CD4-positive, alpha-beta T cell treated with Interleukin-15 for 4 hours (primary cell): ENCODE measurements at regions not wholly inside any gene's neighbourhood (a gene's known extent, or its start where the extent isn't known, plus 50 kb on each side); places are given as distances from the start of the nearest gene placed in this dataset.
"Not testable (repeated sequence)": the region's sequence is repeated elsewhere in the genome, so short reads cannot be mapped to it uniquely, and the experiment has no call there.

Source experiments
- DNase-seq: peaks from one replicate; pipeline ENCODE4 v3.0.0-alpha.2; 2020; ENCODE audit warnings: low spot score

DNA sequence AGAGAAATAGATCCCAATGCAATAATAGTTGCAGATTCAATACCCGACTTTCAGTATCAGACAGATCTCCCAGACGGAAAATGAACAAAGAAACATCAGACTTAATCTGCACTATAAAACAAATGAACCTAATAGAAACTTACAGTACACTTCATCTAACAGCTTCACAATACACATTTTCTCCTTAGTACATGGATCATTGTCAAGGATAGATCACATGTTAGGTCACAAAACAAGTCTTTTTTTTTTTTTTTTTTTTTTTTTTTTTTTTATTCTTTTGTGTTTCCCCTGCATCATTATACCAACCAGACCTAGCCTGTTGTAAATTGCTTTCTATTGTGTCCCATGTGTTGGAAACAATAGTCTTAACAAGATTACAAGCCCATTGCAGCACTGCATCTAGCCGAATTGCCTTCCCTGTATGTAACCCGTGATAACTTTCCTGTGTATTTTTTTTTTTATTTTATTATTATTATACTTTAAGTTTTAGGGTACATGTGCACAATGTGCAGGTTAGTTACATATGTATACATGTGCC is 134.0 kb upstream of the MAD2L1 start:
- DNase-seq = not testable (repeated sequence)

DNA sequence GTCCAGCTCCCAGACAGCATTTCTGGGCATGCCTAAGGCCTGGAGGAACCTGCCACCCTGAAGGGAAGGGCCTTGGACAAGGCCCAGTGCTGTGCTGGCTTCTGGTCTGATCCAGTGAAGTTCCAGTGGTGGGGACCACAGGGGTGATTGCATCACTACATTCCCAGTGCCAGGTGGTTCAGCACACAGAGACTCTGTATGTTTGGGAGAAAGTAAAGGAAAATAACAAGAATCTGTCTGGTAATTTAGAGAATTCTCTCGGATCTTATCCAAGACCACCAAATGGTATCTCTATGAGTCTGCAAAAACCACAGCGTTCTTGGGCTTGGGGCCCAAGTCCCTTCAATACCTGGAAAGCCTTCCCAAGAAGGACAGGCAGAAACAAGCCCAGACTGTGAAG is 131.8 kb upstream of the MAD2L1 start:
- DNase-seq = no peak

DNA sequence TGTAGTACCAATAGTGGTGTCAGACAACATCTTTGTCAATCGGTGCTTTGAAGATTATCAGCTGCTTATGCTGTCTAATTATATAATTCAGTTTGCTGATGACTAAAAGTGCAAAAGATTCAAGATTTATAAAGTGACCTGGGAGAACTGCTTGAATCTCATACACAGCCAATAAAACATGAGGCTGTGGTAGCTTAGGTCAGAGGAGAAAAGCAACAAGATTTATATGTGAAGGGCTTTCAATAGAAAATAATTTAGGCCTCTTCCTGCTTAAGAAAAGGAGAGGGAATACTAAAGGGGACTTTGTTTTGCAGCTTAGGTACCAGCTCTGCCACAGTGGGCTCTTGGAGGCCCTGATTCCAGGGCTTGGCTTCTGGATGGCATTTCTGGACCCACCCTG is 111.0 kb upstream of the MAD2L1 start:
- DNase-seq = no peak

DNA sequence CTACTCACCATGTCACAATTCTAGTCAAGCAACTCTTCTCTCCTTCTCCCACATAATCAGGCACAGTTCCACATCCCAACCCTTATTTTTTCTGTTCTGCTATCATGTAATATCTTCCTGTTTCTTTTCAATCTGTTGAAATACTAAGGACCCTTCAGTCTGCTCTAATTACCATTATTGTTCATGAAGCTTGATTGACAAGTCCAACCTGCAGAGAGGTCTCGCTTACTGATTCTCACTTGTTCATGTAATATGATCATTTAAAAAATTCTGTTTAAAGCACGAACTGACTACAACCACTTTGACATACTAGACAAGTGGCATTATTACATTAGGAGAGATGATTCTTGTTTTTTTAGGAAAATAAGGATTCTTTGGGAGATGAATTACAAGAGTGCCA is 108.6 kb upstream of the MAD2L1 start:
- no peak for DNase-seq

DNA sequence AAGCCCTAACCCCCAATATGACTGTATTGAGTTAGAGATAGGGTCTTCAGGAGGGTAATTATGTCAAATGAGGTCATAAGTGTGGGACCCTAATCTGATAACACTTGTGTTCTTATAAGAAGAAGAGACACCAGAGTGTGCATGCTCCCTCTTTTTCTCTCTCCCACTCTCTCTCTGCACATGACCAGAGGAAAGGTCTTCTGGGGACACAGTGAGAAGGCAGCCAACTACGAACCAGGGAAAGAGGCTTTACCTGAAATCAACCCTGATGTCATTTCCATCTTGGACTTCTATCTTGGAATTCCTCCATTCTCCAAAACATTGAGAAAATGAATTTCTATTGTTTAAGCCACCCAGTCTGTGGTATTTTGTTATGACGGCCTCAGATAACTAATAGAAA is 97.2 kb upstream of the MAD2L1 start:
- DNase-seq = no peak

DNA sequence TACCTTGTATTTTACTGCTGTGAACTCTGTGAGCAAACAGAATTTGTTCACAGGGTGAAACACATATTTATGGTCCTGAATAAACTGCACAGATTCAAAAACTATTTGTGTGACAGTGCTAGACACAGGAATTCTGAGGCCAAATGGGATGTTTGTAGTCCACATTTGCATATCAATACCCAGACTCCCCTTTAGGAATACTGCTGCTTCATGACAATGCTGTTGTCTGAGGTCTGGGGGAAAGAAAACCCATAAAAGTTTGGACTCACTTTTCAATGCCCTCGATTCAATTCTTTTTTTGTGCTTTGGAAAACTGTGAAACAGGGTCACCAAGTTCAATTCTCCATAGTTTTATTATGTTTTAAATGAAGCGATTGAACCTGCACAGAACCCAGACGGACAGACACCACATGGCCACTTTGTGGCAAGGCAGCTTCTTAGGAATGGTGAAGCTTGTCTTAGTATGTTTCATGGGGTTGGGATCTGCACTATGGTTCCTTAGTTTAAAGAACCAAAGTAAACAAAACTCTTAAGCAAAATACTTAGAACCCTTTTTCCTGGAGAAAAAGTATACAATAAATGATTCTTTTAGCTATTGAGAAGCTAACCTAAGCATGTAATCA is 92.3 kb upstream of the MAD2L1 start:
- no peak for DNase-seq

DNA sequence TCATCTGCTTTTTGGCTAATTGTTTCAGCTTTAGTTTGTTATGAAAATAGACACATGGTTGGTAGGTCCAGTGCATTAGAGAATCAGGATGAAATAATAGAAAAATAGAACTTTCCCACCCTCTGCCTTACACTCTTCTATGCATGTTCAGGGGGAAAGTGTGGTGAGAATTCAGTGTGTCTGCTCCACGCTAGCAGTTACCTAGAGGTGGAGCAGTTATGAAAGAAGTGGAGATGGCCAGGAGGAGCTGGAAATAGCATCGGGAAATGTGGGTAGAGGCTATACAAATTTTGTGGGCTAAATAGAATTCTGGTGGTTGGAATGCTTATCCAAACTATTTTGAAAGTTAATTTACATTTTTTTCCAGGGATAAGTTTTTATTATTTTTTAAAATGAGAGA is 91.4 kb upstream of the MAD2L1 start:
- no peak for DNase-seq

DNA sequence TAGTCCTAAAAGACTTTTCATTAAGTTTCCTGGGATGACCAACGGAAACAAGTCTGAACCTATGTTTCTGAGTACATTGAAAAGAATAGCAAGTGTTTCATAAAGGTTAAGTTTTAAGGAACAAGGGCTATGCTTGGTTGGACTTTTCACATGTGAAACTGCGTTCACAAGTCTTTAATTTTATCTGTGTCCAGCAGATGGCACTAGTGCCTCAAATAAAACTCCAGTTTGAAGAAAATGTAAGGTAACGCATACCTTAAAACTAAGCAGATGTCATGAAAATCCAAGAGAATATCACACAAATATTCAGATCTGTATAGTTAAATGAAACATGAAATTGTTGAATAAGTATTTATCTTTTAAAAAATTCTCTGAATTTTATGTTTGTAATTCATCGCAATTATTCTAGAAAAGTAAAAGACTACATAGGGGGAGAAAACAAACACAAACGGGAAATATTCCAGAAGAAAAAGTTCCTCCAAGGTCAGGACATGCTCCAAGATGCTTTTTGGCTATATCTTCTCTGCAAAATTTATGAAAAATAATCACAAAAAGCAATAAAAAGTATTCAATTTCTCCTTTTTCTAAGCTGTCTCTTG is 89.6 kb upstream of the MAD2L1 start:
- peak; percentile 62 for DNase-seq

DNA sequence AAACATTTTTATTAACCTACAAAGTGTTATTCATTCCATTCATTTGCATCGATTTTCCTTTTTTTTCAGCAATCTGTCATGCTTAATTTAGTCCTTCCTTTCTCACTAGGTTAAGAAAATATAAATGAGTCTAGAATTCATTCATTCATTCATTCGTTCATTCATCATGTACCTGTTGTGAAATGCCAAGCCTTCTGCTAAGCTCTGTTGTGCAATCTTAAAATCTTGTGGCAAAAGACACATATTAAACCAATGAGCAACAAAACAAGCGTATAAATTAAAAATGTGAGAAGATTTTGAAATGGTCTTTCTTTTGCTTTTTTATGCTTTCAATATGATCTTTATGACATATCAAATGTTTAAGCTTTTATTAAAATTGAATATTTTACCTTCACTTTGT is 88.6 kb upstream of the MAD2L1 start:
- no peak for DNase-seq

DNA sequence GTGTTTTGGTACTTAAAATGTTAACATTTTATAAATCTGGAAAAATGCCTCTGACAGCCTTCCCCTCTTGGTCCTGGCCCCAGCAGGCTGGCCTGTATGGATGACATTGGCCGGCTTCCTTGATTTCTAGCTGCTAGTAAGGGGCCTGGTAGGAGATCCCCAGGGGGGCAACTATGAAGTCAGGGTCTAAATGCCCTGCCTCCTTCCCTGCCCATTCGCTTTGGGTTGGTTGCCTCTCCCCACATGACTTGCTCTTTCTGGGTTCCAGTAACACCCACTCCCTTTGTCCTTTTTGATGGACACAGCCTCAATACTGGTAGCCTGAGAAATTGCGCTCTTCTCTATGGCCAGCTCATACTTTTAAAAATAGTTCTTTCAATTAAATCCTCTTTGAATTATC is 78.0 kb upstream of the MAD2L1 start:
- DNase-seq = no peak

DNA sequence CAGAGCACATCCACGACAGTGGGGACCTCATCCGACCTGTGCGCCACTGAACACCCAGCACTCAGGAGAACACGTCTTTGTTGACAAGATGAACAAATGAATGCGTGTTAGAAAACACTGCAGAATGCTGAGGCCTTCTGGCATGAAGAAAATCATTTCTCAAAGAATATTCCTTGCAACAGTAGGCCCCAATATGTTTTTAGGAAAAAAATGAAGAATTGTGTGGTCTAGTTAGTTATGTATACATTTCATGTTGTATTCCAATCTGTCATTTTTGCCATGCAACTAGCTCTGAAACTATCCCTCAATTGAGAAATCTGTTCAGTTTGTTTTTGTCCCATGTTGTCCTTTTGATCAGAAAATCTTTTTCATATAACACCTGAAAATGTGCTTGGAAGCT is 77.4 kb upstream of the MAD2L1 start:
- no peak for DNase-seq

DNA sequence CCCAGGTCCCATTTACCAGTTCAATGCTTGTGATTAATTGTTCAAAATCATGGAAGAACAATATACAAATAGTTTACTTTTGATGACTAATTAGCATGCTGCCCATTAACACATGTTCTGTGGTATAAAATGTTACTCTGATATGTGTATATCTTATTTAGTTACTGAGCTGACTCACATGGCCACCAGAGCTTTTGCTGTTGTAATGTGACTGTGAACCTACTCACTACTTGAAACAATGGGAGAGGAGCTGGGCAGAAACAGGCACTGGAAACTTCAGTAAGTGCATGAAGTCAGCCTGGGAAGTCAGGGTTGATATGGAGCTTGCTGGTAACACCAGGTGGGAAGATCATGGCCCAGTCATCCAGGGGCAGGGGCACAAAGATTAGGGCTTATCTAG is 72.7 kb upstream of the MAD2L1 start:
- DNase-seq = no peak

DNA sequence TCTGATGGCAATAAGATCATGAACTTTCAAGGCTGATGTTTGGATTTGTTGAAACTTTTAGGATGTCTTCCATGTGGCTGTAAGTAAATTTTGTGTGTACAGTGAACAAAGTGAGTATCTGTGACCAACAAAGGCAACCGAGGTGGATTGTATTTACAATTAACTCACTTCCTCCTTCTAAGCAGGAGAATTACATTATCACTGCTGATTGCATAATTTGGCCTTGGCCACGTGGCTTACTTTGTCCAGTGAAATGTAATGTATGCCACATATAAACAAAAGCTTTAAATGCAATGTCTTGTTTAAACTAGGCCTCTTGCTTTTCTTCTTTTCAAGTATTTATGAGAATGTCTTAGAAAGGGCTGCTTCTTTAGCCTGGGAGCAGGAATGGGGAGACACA is 66.3 kb upstream of the MAD2L1 start:
- DNase-seq = no peak

DNA sequence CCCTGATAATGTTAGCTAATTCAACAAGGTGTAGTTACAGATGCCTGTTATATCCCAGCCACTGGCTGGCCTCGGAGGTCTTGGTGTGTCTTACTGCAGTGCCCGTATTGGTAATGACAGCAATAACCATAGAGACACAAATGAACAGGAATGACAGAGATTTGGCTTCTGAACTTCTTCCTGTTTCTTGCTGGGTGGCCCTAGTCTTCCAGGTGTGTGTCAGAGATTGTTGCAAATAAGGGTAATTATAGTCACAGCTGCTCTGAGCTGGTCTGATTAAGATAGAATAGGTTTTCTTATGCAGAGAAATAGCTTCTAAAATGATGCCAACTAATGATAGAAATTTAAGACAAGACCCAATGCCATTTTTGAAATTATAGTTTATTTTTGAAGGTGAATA is 64.1 kb upstream of the MAD2L1 start:
- DNase-seq = no peak
